ENCODE measurements at regions not wholly inside any gene's neighbourhood (a gene's known extent, or its start where the extent isn't known, plus 50 kb on each side); places are given as distances from the start of the nearest gene placed in this dataset.

- no peak for TF ChIP-seq CTCF (IDR thresholded peaks at IDR 0.05 in 2 of 3, conservative IDR thresholded peaks at IDR 0.05 in 1 of 3; ENCODE audit: control insufficient read depth in 2 of 3, extremely low read depth in 1 of 3, insufficient read depth in 1 of 3, low read depth in 3 of 3, low read length in 3 of 3)
- TF ChIP-seq CEBPB (IDR thresholded peaks at IDR 0.05; ENCODE audit: borderline replicate concordance in 1 of 2, low read depth in 2 of 2, low read length in 2 of 2): no peak
- TF ChIP-seq ZNF687 (IDR thresholded peaks at IDR 0.05): no peak
- no peak for TF ChIP-seq CHD4 (IDR thresholded peaks at IDR 0.05)
- TF ChIP-seq HDAC2 (IDR thresholded peaks at IDR 0.05): no peak
- TF ChIP-seq CEBPZ (IDR thresholded peaks at IDR 0.05; ENCODE audit: low read depth, low read length): no peak
- TF ChIP-seq SREBF2 (IDR thresholded peaks at IDR 0.05; ENCODE audit: low read length): no peak
- TF ChIP-seq CBX3 (IDR thresholded peaks at IDR 0.05; ENCODE audit: borderline replicate concordance, low read depth): no peak
- no peak for TF ChIP-seq POLR2AphosphoS5 (IDR thresholded peaks at IDR 0.05; ENCODE audit: low read length)
Measured at GRCh38 chr18:35868915-35869314, 103.6 kb upstream of the RMP24 start.
